PFSK-1 (cell line): ENCODE measurements at regions not wholly inside any gene's neighbourhood (a gene's known extent, or its start where the extent isn't known, plus 50 kb on each side); places are given as distances from the start of the nearest gene placed in this dataset.

Experiments used
- SIN3A ChIP-seq: IDR thresholded peaks from 2 replicates; pipeline ENCODE4 v1.6.1; 2012; ENCODE audit warnings: mild to moderate bottlenecking, low read length, moderate library complexity, borderline replicate concordance; ENCODE audit not compliant: insufficient read depth
- TAF1 ChIP-seq: IDR thresholded peaks from 2 replicates; pipeline ENCODE4 v1.6.1; 2012; ENCODE audit warnings: low read length, control low read depth, borderline replicate concordance; ENCODE audit not compliant: insufficient read depth

GRCh38 chr13:93039131-93039530, 187.5 kb upstream of the GPC6 start:
- no peak for TF ChIP-seq SIN3A
- no peak for TF ChIP-seq TAF1
